Neuronal stem cell (in vitro differentiated cells): ENCODE measurements at regions not wholly inside any gene's neighbourhood (a gene's known extent, or its start where the extent isn't known, plus 50 kb on each side); places are given as distances from the start of the nearest gene placed in this dataset.

Source experiments
- DNase-seq: peaks from one replicate; pipeline ENCODE4 v3.0.0-alpha.2; 2013; ENCODE audit warnings: low spot score
- H2AFZ ChIP-seq: one replicate; pipeline ENCODE4 v1.6.1; 2013; ENCODE audit warnings: mild to moderate bottlenecking, low read length, inconsistent platforms
- H2AK5ac ChIP-seq: 2 replicates; pipeline ENCODE4 v1.6.1; 2013; ENCODE audit warnings: low read depth, mild to moderate bottlenecking, inconsistent platforms, low read length, moderate library complexity, mixed read lengths
- H2BK120ac ChIP-seq: 2 replicates; pipeline ENCODE4 v1.6.1; 2013; ENCODE audit warnings: low read depth, mild to moderate bottlenecking, inconsistent platforms, low read length, moderate library complexity, mixed read lengths
- H2BK12ac ChIP-seq: one replicate; pipeline ENCODE4 v1.6.1; 2013; ENCODE audit warnings: low read length, inconsistent platforms
- H2BK15ac ChIP-seq: 2 replicates; pipeline ENCODE4 v1.6.1; 2013; ENCODE audit warnings: mild to moderate bottlenecking, low read length, inconsistent platforms, mixed read lengths
- H2BK5ac ChIP-seq: one replicate; pipeline ENCODE4 v1.6.1; 2013; ENCODE audit warnings: inconsistent platforms, mild to moderate bottlenecking, low read length, moderate library complexity
- H3K14ac ChIP-seq: one replicate; pipeline ENCODE4 v1.6.1; 2013; ENCODE audit warnings: low read length, inconsistent platforms
- H3K18ac ChIP-seq: 2 replicates; pipeline ENCODE4 v1.6.1; 2013; ENCODE audit warnings: low read length, inconsistent platforms
- H3K23ac ChIP-seq: 2 replicates; pipeline ENCODE4 v1.6.1; 2013; ENCODE audit warnings: low read depth, mild to moderate bottlenecking, mixed read lengths, low read length, inconsistent platforms; ENCODE audit not compliant: poor library complexity
- H3K27ac ChIP-seq: replicated peaks from 3 replicates; pipeline ENCODE4 v1.5.1; 2013; ENCODE audit warnings: low read length, inconsistent platforms
- H3K27me3 ChIP-seq, 3 experiments: 2 replicates each; pipeline ENCODE4 v1.6.1; 2013; ENCODE audit warnings: low read length in 3 of 3, mild to moderate bottlenecking in 2 of 3, inconsistent platforms in 1 of 3, low read depth in 1 of 3, mixed read lengths in 1 of 3, moderate library complexity in 1 of 3; ENCODE audit not compliant: control insufficient read depth in 3 of 3, insufficient read depth in 3 of 3
- H3K36me3 ChIP-seq, 2 donors: replicated peaks in 1 of 2; 2 replicates each; pipeline ENCODE4 v1.6.1; 2013; ENCODE audit warnings: low read length in 2 of 2; ENCODE audit not compliant: control insufficient read depth in 2 of 2, insufficient read depth in 2 of 2
- H3K4ac ChIP-seq: 2 replicates; pipeline ENCODE4 v1.6.1; 2013; ENCODE audit warnings: inconsistent platforms, mild to moderate bottlenecking, low read length, moderate library complexity
- H3K4me1 ChIP-seq, 2 donors: 1 replicate in 1 of 2; 2 replicates in 1 of 2; pipeline ENCODE4 v1.6.1; 2013; ENCODE audit warnings: low read length in 2 of 2, low read depth in 1 of 2; ENCODE audit not compliant: control insufficient read depth in 2 of 2, insufficient read depth in 1 of 2
- H3K4me2 ChIP-seq: one replicate; pipeline ENCODE4 v1.6.1; 2013; ENCODE audit warnings: mild to moderate bottlenecking, low read length, inconsistent platforms; ENCODE audit not compliant: insufficient read depth, poor library complexity, severe bottlenecking
- H3K4me3 ChIP-seq, 2 donors: 2 replicates each; pipeline ENCODE4 v1.5.1; 2013; ENCODE audit warnings: low read length in 2 of 2, mild to moderate bottlenecking in 2 of 2, inconsistent platforms in 1 of 2, moderate library complexity in 1 of 2
- H3K79me1 ChIP-seq: one replicate; pipeline ENCODE4 v1.6.1; 2013; ENCODE audit warnings: low read depth, mild to moderate bottlenecking, inconsistent platforms, low read length, moderate library complexity
- H3K9ac ChIP-seq: one replicate; pipeline ENCODE4 v1.6.1; 2013; ENCODE audit warnings: mild to moderate bottlenecking, low read depth, low read length, inconsistent platforms; ENCODE audit not compliant: poor library complexity
- H3K9me3 ChIP-seq, 2 donors: replicated peaks in 1 of 2; 2 replicates each; pipeline versions ENCODE3 to v1.6.1; 2013; ENCODE audit warnings: low read length in 2 of 2, mild to moderate bottlenecking in 2 of 2, inconsistent platforms in 1 of 2, low read depth in 1 of 2, mixed read lengths in 1 of 2, moderate library complexity in 1 of 2; ENCODE audit not compliant: control insufficient read depth in 2 of 2, insufficient read depth in 1 of 2
- H4K8ac ChIP-seq: one replicate; pipeline ENCODE4 v1.6.1; 2013; ENCODE audit warnings: low read depth, mild to moderate bottlenecking, inconsistent platforms, low read length, moderate library complexity
- H4K91ac ChIP-seq: one replicate; pipeline ENCODE4 v1.6.1; 2013; ENCODE audit warnings: low read length, low read depth, mild to moderate bottlenecking, inconsistent platforms; ENCODE audit not compliant: poor library complexity
- WGBS, 2 donors: extraction: QIAGEN DNeasy Blood & Tissue Kit; methylation state at CpG; one replicate each; pipeline ENCODE4 v1.1.7; 2013; ENCODE audit warnings: missing lambda C conversion rate in 2 of 2, mixed read lengths in 1 of 2; ENCODE audit not compliant: insufficient read length in 2 of 2, insufficient replicate concordance in 1 of 2; ENCODE audit errors: extremely low coverage in 2 of 2; 5-methylcytosine and 5-hydroxymethylcytosine counted together

GRCh38 chr7:85488406-85488805 is 301.6 kb upstream of the SEMA3D start:
- no peak overlapping the region for H3K23ac ChIP-seq
- H2BK5ac ChIP-seq = no peak overlapping the region
- H2AK5ac ChIP-seq = no peak overlapping the region
- H3K27ac ChIP-seq = no peak overlapping the region
- no CpG with 5 or more reads among the region's 1 CpG for WGBS, 2 donors
- no peak overlapping the region for H2BK15ac ChIP-seq
- H3K9ac ChIP-seq = no peak overlapping the region
- H4K91ac ChIP-seq = no peak overlapping the region
- no peak overlapping the region for H2AFZ ChIP-seq
- no peak overlapping the region for H4K8ac ChIP-seq
- no peaks in the 10 kb centered on the region for H3K36me3 ChIP-seq
- H2BK12ac ChIP-seq = no peak overlapping the region
- no peaks in the 10 kb centered on the region for H3K4me1 ChIP-seq
- no peak overlapping the region for H3K4ac ChIP-seq
- no peak for DNase-seq
- no peak overlapping the region for H3K18ac ChIP-seq
- no peak overlapping the region for H3K4me2 ChIP-seq
- H3K27me3 ChIP-seq = no peaks in the 10 kb centered on the region
- no peak overlapping the region for H2BK120ac ChIP-seq
- H3K14ac ChIP-seq = no peak overlapping the region
- no peaks in the 10 kb centered on the region for H3K9me3 ChIP-seq
- H3K79me1 ChIP-seq = no peaks in the 10 kb centered on the region
- no peak overlapping the region for H3K4me3 ChIP-seq

DNA sequence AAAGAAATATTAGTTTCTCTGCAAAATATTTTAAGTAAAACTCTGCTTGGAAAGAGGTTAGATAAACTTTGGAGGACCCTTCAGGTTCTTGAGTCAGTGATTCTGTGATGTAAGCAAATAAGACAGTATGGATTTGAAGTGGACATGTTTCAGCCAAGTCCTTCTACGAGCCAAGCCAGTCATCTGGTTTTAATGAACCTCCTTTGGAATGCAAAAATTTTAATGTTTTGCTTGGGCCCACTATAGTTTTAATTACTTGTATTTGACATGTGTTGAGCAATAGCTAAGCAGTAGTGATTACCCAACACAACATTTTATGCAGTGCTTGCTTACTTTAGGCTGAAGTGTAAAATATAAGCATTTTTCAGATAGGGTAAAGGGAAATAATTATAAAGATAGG is 296.3 kb upstream of the SEMA3D start:
- H3K23ac ChIP-seq = no peak overlapping the region
- H2AK5ac ChIP-seq = no peak overlapping the region
- H3K79me1 ChIP-seq = no peaks in the 10 kb centered on the region
- H3K4ac ChIP-seq = no peak overlapping the region
- WGBS, 2 donors = no CpG with 5 or more reads among the region's 1 CpG
- H4K8ac ChIP-seq = no peak overlapping the region
- no peaks in the 10 kb centered on the region for H3K27me3 ChIP-seq
- H3K36me3 ChIP-seq = no peaks in the 10 kb centered on the region
- no peak overlapping the region for H4K91ac ChIP-seq
- H3K4me1 ChIP-seq = no peaks in the 10 kb centered on the region
- no peak overlapping the region for H3K14ac ChIP-seq
- no peak overlapping the region for H3K18ac ChIP-seq
- H3K4me2 ChIP-seq = no peak overlapping the region
- no peak overlapping the region for H2BK120ac ChIP-seq
- no peak overlapping the region for H2BK12ac ChIP-seq
- H3K9ac ChIP-seq = no peak overlapping the region
- no peaks in the 10 kb centered on the region for H3K9me3 ChIP-seq
- no peak overlapping the region for H3K4me3 ChIP-seq
- no peak overlapping the region for H2BK15ac ChIP-seq
- no peak overlapping the region for H2AFZ ChIP-seq
- no peak overlapping the region for H2BK5ac ChIP-seq
- DNase-seq = no peak
- H3K27ac ChIP-seq = no peak overlapping the region

- Histone ChIP-seq H3K27me3 (no peaks in the 10 kb centered on the region), H3K14ac (no peak overlapping the region), H3K79me1 (no peaks in the 10 kb centered on the region), H2AK5ac (no peak overlapping the region), H3K4me3 (no peak overlapping the region), H2BK5ac (no peak overlapping the region), H3K4me1 (no peaks in the 10 kb centered on the region), H3K4me2 (no peak overlapping the region), H2AFZ (no peak overlapping the region), H3K36me3 (no peaks in the 10 kb centered on the region), H3K27ac (no peak overlapping the region), H3K9ac (no peak overlapping the region), H3K23ac (no peak overlapping the region), H4K91ac (no peak overlapping the region), H4K8ac (no peak overlapping the region), H2BK15ac (no peak overlapping the region), H3K9me3 (no peaks in the 10 kb centered on the region), H2BK120ac (no peak overlapping the region), H3K18ac (no peak overlapping the region), H3K4ac (no peak overlapping the region), H2BK12ac (no peak overlapping the region)
- WGBS, 2 donors = no CpG with 5 or more reads among the region's 1 CpG
- no peak for DNase-seq
These were observed 293.8 kb upstream of the SEMA3D start for GRCh38 chr7:85480666-85481065.

DNA sequence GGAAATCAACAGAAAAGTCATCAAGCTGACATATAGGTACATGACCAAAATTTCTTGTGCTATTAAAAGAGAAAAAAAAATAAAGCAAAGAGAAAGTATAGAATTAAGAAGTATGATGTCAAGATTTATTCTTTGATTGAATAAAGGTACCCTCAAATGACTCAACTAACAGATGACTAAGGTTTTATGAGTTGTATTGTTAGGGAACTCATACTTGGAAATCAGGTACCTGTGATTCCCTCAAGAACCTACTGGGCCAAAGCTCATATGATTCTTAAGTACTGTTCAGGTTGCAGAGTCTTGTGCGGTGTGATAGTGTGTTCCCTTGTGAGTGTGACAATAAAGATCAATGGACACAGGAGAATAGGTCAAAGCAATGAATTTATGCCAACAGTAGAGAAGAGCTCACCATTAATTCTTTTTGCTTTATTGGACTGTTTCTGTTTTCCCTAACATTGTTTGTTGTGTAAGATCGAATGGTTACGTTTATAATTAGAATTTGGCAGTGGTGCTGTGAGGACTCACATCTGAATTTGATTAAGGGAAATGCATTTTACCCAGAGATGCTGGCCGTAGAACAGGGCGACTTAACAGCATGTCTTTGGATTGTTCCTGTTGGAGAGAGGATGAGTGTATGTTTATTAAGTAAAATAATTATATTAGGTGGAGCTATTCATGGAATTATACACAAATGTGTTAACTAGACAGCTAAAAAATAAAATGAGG is 293.2 kb upstream of the SEMA3D start:
- Histone ChIP-seq H3K36me3 (no peaks in the 10 kb centered on the region), H3K9ac (no peak overlapping the region), H3K4ac (no peak overlapping the region), H2BK15ac (no peak overlapping the region), H4K8ac (no peak overlapping the region), H2BK12ac (no peak overlapping the region), H3K4me1 (no peaks in the 10 kb centered on the region), H3K18ac (no peak overlapping the region), H4K91ac (no peak overlapping the region), H2BK5ac (no peak overlapping the region), H3K27ac (no peak overlapping the region), H3K23ac (no peak overlapping the region), H3K9me3 (no peaks in the 10 kb centered on the region), H2AK5ac (no peak overlapping the region), H3K4me2 (no peak overlapping the region), H3K4me3 (no peak overlapping the region), H2BK120ac (no peak overlapping the region), H2AFZ (no peak overlapping the region), H3K79me1 (no peaks in the 10 kb centered on the region), H3K14ac (no peak overlapping the region), H3K27me3 (no peaks in the 10 kb centered on the region)
- no CpG with 5 or more reads among the region's 5 CpGs for WGBS, 2 donors
- no peak for DNase-seq
